ENCODE measurements at regions not wholly inside any gene's neighbourhood (a gene's known extent, or its start where the extent isn't known, plus 50 kb on each side); places are given as distances from the start of the nearest gene placed in this dataset.
"Not testable (repeated sequence)": the region's sequence is repeated elsewhere in the genome, so short reads cannot be mapped to it uniquely, and the experiment has no call there.

DNA sequence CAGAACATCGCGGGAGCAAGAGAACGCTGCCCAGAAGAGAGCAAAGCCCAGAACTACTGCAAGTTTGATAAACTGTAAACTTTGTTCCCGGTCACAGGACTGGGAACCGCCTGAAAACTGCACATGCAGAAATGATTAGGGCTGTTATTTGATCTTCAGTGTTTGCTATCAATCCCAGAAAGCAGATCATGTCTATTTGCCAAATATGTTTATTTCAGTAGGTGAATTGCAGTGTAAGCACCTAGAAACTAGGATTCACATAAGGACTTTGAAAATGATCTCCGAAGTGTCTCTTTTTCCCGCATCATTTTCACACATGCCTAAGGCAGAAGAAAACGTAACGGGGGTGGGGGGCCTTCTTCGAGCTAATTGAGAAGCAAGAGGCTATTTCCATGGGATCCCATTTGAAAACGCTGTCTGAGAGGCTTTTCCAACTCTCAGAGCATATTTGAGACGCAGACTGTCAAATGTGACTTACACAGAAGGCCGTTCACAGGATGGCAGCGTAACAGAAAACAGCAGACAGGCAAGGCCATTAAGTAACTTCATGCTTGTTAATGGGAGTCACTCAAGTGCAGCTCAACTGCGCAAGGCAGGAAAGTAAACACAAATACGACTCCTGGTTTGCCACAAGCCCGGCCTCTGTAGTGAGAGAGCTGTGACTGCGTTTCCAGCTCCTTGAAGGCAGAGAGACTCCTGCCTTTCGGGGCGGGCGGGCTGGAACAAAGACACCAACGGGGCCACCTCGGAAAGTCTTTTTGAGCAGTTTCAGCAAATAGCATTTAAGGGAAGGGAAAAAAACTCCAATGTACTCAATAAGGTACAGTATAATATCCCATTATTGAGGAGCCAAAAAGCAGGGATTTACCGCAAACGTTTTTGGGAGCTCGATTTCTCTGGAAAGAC, 144.7 kb upstream of the ZNF217 start:
- H3K36me3 Mint-ChIP-seq: peaks cover 0 to under 1% of the 10 kb centered on the region in 2 donors
- DNase-seq: no peak
- H3K4me3 Mint-ChIP-seq: peak overlapping the region in 1 of 2 donors; percentile 16
- peaks cover 50 to 75% of the 10 kb centered on the region in 2 donors for H3K4me1 Mint-ChIP-seq
- H3K9me3 Mint-ChIP-seq: peaks cover 0 to under 1% of the 10 kb centered on the region in 2 donors
- H3K27me3 Mint-ChIP-seq: no peaks in the 10 kb centered on the region
- H3K27ac Mint-ChIP-seq: peak overlapping the region; percentile 95
- no peak for ATAC-seq (replicated peaks)

DNA sequence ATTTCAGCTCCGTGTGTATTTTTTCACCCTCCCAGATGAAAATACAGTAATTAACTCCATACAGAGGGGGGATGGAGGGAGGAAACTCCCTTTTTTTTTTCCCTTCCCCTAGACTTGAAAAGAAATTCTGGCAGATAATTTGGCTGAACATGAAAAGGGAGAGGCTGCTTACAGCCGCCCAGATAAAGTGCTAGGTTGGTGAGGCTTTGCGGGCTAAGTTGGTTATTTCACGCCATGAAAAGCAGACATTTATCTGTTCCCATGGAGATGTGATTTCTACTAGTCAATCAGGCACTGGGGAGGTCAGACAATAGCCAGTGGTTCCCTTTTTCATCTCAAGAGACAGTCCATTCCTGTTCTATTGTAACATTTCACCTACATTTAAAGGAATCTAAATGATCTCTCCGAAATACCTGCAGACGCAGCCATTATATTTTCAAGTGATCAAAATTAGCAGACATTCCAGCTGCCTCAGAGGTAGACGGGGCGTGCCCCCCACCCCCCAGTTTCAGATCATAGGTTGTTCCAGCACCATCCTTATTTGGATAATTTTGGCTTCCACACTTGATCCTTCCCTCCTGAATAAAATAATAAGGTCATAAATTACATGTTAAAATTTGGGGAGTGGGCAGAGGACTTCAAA, 143.9 kb upstream of the ZNF217 start:
- peaks cover 0 to 5% of the 10 kb centered on the region in 2 donors for H3K36me3 Mint-ChIP-seq
- H3K27ac Mint-ChIP-seq: peak overlapping the region; percentile 95
- peak in 1 of 2 donors; percentile 10 for ATAC-seq (replicated peaks)
- H3K4me3 Mint-ChIP-seq: peak overlapping the region; percentile 62 to 74
- peaks cover 0 to 5% of the 10 kb centered on the region in 2 donors for H3K9me3 Mint-ChIP-seq
- H3K4me1 Mint-ChIP-seq: peaks cover 50 to 75% of the 10 kb centered on the region in 2 donors
- H3K27me3 Mint-ChIP-seq: no peaks in the 10 kb centered on the region
- DNase-seq: no peak

DNA sequence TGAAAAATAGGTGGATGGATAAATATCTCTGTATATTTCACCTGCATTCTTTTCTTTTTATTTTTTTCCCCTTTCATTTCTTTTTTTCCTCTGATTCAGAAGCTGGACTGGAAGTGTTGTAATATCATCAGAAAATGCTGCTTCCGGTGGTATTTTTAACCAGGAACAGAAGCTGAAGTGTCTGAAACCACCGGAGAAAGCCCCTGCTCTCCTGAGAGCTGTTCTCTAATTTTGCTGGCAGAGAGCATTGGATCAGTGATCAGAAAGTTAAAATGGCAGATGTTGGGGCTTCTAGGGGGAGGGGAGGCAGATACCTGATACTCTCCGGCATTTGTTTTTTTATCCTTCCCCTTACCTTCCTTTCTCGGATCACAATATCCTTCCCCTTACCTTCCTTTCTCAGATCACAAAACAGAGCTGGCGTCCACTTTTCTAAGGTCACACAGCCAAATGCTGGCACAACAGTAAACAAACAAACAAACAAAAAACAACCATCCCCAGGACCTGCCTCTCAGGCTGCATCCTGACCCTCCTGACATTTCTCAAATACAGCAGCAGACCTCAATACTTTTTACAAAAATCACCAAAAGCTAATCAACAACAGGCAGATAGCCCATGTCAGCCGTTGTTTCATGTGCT, 143.2 kb upstream of the ZNF217 start:
- H3K36me3 Mint-ChIP-seq: peaks cover 0 to 5% of the 10 kb centered on the region in 2 donors

DNA sequence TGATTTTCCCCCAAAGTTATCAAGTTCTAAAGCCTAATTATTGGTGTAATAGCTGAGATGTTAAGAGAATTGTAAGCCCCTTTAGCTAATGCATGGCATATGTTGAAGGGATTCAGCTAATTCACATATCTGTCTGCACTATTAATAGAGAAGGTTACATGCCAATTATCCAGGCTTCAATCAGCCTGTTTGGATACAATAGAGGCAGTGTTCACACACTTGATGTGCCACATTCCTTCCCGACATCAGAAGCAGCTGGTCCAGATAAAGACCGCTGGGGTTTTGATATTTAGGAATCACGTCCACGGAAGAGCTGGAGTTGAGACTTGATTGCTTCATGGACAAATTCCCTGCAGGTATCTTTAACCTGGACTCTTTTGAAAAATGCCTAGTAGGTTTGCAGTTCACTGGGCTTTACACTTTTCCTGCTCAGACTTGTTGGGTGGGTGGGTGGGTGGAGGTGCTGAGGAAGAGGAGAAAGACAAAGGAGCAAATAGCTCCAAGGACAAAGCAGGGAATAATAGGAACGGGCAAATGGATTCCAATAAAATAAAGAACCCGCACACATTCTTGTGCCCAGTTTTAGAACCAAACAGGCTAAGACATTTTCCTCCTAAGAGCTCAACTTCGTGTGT, 142.6 kb upstream of the ZNF217 start:
- ATAC-seq (replicated peaks) (no peak), DNase-seq (no peak)
- H3K4me1 Mint-ChIP-seq: peaks cover 50 to 67% of the 10 kb centered on the region in 2 donors
- peak overlapping the region; percentile 95 for H3K27ac Mint-ChIP-seq
- peaks cover 0 to 5% of the 10 kb centered on the region in 2 donors for H3K36me3 Mint-ChIP-seq
- no peaks in the 10 kb centered on the region for H3K27me3 Mint-ChIP-seq
- peak overlapping the region; percentile 62 to 74 for H3K4me3 Mint-ChIP-seq
- peaks cover 0 to 5% of the 10 kb centered on the region in 2 donors for H3K9me3 Mint-ChIP-seq

More for the DNA sequence above, 143.2 kb upstream of the ZNF217 start:
- H3K4me1 Mint-ChIP-seq: peaks cover 50 to 73% of the 10 kb centered on the region in 2 donors
- peak overlapping the region; percentile 95 for H3K27ac Mint-ChIP-seq
- DNase-seq (peak; percentile 52), ATAC-seq (replicated peaks) (peak; percentile 61 to 62)
- peak overlapping the region; percentile 62 to 74 for H3K4me3 Mint-ChIP-seq
- no peaks in the 10 kb centered on the region for H3K27me3 Mint-ChIP-seq
- peaks cover 0 to 5% of the 10 kb centered on the region in 2 donors for H3K9me3 Mint-ChIP-seq

DNA sequence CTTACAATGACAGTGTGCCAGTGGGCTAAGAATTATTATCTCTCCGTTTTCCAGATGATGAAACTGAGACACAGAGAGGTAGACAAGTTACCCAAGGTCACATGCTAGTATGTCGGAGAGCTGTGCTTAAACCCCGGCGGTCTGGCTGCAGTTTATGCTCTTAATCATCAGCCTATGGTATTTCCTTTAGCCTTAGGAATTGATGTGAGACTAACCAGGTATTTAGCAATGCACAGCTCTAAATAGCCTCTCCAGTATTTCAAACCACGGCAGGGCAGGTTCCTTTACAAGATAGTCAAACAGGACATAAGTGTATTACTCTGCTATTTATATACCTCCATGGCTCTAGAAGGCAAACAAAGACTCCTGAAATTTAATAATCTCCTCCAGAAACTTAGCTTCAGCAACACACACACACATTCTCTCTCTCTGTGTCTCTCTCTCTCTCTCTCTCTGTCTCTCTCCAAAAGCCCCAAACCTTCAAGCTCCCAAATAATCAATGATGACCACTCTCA, 142.0 kb upstream of the ZNF217 start:
- no peak overlapping the region for H3K4me3 Mint-ChIP-seq
- H3K27me3 Mint-ChIP-seq: no peaks in the 10 kb centered on the region

DNA sequence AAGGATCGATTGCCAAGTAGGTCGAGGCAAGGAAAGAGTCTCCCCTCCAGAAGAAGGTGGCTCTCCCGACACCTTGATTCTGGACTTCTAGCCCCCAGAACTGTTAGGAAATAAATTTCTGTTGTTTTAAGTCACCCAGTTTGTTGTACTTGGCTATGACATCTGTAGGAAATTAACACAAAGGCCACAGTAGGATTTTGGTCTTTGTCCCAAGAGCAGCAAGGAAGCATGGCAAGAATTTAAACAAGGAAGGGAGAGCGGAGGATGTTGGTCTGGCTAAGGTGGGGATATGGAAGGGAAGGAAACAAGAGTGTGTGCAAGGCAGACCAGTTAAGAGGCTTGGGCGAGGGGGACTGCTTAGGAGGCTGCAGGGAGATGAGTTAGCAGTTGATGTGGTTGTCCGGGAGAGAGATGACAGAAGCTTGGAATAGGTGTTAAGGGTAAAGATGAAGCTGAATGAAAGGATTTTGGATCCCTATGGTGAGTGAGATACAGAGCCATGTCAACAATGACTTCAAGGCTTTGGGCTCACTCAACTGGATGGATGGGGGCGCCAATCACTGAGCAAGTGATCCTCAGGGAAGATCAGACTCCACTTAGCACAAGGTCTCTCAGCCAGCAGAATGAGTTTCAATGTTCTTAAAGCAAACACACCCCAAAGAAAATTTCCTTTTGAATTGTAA, 140.5 kb upstream of the ZNF217 start:
- no peak overlapping the region for H3K4me3 Mint-ChIP-seq
- DNase-seq (no peak), ATAC-seq (replicated peaks) (no peak)
- H3K9me3 Mint-ChIP-seq: peaks cover 0 to 5% of the 10 kb centered on the region in 2 donors
- H3K27ac Mint-ChIP-seq: no peak overlapping the region
- no peaks in the 10 kb centered on the region for H3K27me3 Mint-ChIP-seq
- H3K4me1 Mint-ChIP-seq: peaks cover 37 to 66% of the 10 kb centered on the region in 2 donors
- peaks cover 0 to 8% of the 10 kb centered on the region in 2 donors for H3K36me3 Mint-ChIP-seq

More for the DNA sequence above, 142.0 kb upstream of the ZNF217 start:
- Mint-ChIP-seq H3K4me1 (peaks cover 46 to 66% of the 10 kb centered on the region in 2 donors), H3K9me3 (peaks cover 0 to 5% of the 10 kb centered on the region in 2 donors), H3K36me3 (peaks cover 0 to 5% of the 10 kb centered on the region in 2 donors), H3K27ac (peak overlapping the region; percentile 59)
- no peak for DNase-seq
- ATAC-seq (replicated peaks): no peak

DNA sequence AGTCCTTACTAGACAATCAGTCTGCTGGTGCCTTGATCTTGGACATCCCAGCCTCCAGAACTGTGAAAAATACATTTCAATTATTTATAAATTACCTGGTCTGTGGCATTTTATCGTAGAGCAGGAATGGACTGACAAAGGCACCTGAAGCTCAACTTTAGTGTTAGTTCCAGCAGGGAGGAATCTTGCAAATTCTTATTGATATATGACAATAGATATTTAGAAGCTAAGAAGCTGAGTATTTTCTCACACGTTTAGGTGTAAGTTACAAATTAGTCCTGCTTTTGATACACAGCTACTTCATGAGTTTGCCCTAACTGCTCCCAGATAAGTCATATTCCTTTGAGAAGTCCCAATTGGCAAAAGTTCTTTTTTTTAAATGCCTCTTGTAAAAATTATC, 138.0 kb upstream of the ZNF217 start:
- no peaks in the 10 kb centered on the region for H3K27me3 Mint-ChIP-seq
- DNase-seq (no peak), ATAC-seq (replicated peaks) (no peak)
- H3K4me3 Mint-ChIP-seq: no peak overlapping the region
- H3K27ac Mint-ChIP-seq: peak overlapping the region; percentile 38
- H3K9me3 Mint-ChIP-seq: peaks cover 0 to 5% of the 10 kb centered on the region in 2 donors
- peaks cover 28 to 57% of the 10 kb centered on the region in 2 donors for H3K4me1 Mint-ChIP-seq
- peaks cover 0 to 8% of the 10 kb centered on the region in 2 donors for H3K36me3 Mint-ChIP-seq

DNA sequence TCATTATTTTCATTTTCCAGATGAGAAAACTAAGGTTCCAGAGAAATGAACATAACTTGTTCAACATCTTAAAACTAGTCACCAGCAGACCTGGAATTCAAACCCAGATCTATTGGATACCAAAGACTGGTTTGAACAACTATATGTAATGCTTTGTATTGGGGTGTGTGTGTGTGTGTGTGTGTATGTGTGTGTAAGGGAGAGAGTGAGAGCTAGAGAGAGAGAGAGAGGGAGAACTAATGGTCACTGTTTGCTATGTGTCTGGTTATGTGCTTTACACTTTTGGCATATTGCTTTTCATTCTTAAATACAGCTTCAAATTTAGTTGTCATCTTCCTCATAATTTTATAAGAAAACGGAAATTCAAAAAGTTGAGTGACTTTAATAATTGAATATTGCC, 134.7 kb upstream of the ZNF217 start:
- H3K36me3 Mint-ChIP-seq: peaks cover 0 to 8% of the 10 kb centered on the region in 2 donors
- H3K4me1 Mint-ChIP-seq: peaks cover 19 to 45% of the 10 kb centered on the region in 2 donors
- ATAC-seq (replicated peaks) (no peak), DNase-seq (no peak)
- H3K4me3 Mint-ChIP-seq: no peak overlapping the region
- peak overlapping the region; percentile 93 for H3K27ac Mint-ChIP-seq
- peaks cover 0 to 5% of the 10 kb centered on the region in 2 donors for H3K9me3 Mint-ChIP-seq
- no peaks in the 10 kb centered on the region for H3K27me3 Mint-ChIP-seq

DNA sequence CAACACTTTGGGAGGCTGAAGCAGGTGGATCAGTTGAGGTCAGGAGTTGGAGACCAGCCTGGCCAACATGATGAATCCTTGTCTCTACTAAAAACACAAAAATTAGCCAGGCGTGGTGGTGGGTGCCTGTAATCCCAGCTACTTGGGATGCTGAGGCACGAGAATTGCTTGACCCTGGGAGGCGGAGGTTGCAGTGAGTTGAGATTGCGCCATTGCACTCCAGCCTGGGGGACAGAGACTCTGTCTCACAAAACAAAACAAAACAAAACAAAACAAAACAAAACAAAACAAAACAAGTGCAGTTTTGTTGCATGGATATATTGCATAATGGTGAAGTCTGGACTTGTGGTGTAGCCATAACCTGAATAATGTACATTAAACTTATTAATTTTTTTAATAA, 133.6 kb upstream of the ZNF217 start:
- DNase-seq; H3K4me3 Mint-ChIP-seq; H3K36me3 Mint-ChIP-seq; H3K27me3 Mint-ChIP-seq; ATAC-seq (replicated peaks); H3K27ac Mint-ChIP-seq; H3K9me3 Mint-ChIP-seq: not testable (repeated sequence)
- peaks cover 21 to 50% of the 10 kb centered on the region in 2 donors for H3K4me1 Mint-ChIP-seq

DNA sequence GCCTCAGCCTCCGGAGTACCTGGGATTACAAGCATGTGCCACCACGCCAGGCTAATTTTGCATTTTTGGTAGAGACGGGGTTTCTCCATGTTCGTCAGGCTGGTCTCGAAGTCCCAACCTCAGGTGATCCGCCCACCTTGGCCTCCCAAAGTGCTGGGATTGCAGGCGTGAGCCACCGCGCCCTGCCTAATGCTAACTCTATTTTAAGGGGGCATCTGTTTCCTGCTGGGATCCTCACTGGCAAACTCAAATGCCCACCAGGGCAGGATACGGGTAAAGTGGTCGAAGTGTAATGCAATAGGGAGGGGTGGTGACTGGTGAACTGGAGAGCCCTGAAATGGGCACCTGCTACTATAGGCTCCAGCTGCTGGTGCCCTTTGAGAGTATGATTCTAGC, 131.9 kb upstream of the ZNF217 start:
- H3K4me3 Mint-ChIP-seq: no peak overlapping the region
- peaks cover 1 to 4% of the 10 kb centered on the region in 2 donors for H3K9me3 Mint-ChIP-seq
- H3K27ac Mint-ChIP-seq: no peak overlapping the region

DNA sequence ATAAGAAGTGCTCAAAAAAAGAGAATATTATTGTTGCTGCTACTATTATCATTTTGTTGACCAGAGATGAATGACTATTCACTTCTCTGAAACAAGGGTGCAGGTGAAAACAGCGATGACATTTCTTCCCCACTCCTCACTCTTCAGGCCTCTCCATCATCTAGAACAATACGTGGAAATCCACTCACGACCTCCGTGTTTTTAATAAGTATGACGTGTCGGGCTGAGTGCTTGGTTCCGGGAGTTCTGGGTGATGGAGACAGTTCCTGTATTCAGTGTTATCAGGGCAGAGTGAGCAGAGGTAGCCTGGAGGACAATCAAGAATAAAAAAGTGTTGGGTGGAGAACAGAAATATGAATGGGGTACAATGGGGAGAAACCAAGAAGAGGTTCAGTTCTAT, 130.0 kb upstream of the ZNF217 start:
- ATAC-seq (replicated peaks) (no peak), DNase-seq (no peak)
- H3K36me3 Mint-ChIP-seq: peaks cover 1 to 5% of the 10 kb centered on the region in 2 donors
- H3K27me3 Mint-ChIP-seq: no peaks in the 10 kb centered on the region
- no peak overlapping the region for H3K4me3 Mint-ChIP-seq
- H3K27ac Mint-ChIP-seq: peak overlapping the region; percentile 33
- H3K9me3 Mint-ChIP-seq: peaks cover 1 to 4% of the 10 kb centered on the region in 2 donors
- peaks cover 24 to 38% of the 10 kb centered on the region in 2 donors for H3K4me1 Mint-ChIP-seq

More for the DNA sequence above, 131.9 kb upstream of the ZNF217 start:
- Mint-ChIP-seq H3K36me3 (peaks cover 1 to 8% of the 10 kb centered on the region in 2 donors), H3K27me3 (no peaks in the 10 kb centered on the region), H3K4me1 (peaks cover 29 to 55% of the 10 kb centered on the region in 2 donors)
- no peak for DNase-seq
- no peak for ATAC-seq (replicated peaks)

DNA sequence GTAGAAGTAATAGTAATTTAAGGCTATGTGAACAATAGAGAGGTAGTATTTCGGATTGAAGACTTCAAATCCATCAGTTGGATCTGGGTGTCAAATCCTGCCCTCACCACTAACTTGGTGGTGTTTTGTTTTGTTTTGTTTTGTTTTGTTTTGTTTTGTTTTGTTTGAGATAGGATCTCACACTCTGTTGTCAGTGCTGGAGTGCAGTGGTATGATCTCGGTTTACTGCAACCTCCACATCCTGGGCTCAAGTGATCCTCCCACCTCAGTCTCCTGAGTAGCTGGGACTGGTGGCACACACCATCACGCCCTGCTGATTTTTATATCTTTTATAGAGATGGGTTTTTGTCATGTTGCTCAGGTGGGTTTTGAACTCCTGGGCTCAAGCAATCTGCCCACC, 129.4 kb upstream of the ZNF217 start:
- H3K4me1 Mint-ChIP-seq: peaks cover 19 to 38% of the 10 kb centered on the region in 2 donors
- H3K27ac Mint-ChIP-seq: no peak overlapping the region
- ATAC-seq (replicated peaks) (no peak), DNase-seq (no peak)
- peaks cover 1 to 5% of the 10 kb centered on the region in 2 donors for H3K36me3 Mint-ChIP-seq
- no peaks in the 10 kb centered on the region for H3K27me3 Mint-ChIP-seq
- no peak overlapping the region for H3K4me3 Mint-ChIP-seq
- H3K9me3 Mint-ChIP-seq: peaks cover 1 to 4% of the 10 kb centered on the region in 2 donors

DNA sequence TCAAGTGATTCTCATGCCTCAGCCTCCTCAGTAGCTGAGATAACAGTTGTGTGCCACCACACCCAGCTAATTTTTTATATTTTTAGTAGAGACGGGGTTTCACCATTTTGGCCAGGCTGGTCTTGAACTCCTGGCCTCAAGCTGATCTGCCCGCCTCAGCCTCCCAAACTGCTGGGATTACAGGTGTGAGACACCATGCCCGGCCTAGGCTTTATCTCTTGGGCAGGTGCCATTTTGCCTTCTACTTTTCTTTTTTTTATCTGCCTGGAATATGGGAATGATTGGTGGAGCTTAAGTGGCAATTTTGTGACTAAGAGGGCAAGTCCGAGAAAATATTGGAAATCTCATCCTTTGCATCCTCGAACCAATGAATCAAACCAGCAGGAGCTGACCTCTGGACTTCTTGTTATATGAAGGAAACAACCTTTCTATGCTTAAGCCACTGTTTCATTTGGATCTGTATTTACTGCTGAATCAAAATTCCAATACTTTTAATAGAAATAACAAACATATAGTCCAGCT, 128.9 kb upstream of the ZNF217 start:
- H3K36me3 Mint-ChIP-seq: peaks cover 1 to 5% of the 10 kb centered on the region in 2 donors

More for the DNA sequence above, 128.9 kb upstream of the ZNF217 start:
- Mint-ChIP-seq H3K27me3 (no peaks in the 10 kb centered on the region), H3K4me1 (peaks cover 19 to 40% of the 10 kb centered on the region in 2 donors), H3K4me3 (no peak overlapping the region), H3K9me3 (peaks cover 1 to 4% of the 10 kb centered on the region in 2 donors), H3K27ac (peak overlapping the region; percentile 85)
- DNase-seq (no peak), ATAC-seq (replicated peaks) (no peak)
